GM23338 (cell line): ENCODE measurements at regions not wholly inside any gene's neighbourhood (a gene's known extent, or its start where the extent isn't known, plus 50 kb on each side); places are given as distances from the start of the nearest gene placed in this dataset.

Source experiments
- EZH2 ChIP-seq: fragments of 200-600 bp; sonication (generic); IDR thresholded peaks from one replicate; pipeline ENCODE4 v1.8.0; 2017; ENCODE audit warnings: antibody characterized with exemption, mild to moderate bottlenecking, low read depth; ENCODE audit not compliant: unreplicated experiment
- POLR2AphosphoS5 ChIP-seq: IDR thresholded peaks from 2 replicates; pipeline ENCODE4 v1.6.1; 2016; ENCODE audit warnings: antibody characterized with exemption, low read depth
- ZNF462 ChIP-seq: fragments of 250-450 bp; sonication (Bioruptor Pico); IDR thresholded peaks from 2 replicates; pipeline ENCODE4 v1.5.0; 2020; ENCODE audit warnings: mild to moderate bottlenecking, moderate library complexity
- TF ChIP-seq, protein P1 (sequence below), 2 experiments: fragments of 200-600 bp in 1 of 2; sonication (generic) in 1 of 2; conservative IDR thresholded peaks; 2 replicates each; pipeline versions ENCODE4 v1.5.1 to v1.6.1; 2016 to 2017; ENCODE audit warnings: antibody characterized with exemption in 2 of 2, low read depth in 2 of 2, mild to moderate bottlenecking in 2 of 2, moderate library complexity in 1 of 2

- TF ChIP-seq POLR2AphosphoS5 (no peak), EZH2 (no peak), ZNF462 (no peak)
- TF ChIP-seq, protein P1, sequence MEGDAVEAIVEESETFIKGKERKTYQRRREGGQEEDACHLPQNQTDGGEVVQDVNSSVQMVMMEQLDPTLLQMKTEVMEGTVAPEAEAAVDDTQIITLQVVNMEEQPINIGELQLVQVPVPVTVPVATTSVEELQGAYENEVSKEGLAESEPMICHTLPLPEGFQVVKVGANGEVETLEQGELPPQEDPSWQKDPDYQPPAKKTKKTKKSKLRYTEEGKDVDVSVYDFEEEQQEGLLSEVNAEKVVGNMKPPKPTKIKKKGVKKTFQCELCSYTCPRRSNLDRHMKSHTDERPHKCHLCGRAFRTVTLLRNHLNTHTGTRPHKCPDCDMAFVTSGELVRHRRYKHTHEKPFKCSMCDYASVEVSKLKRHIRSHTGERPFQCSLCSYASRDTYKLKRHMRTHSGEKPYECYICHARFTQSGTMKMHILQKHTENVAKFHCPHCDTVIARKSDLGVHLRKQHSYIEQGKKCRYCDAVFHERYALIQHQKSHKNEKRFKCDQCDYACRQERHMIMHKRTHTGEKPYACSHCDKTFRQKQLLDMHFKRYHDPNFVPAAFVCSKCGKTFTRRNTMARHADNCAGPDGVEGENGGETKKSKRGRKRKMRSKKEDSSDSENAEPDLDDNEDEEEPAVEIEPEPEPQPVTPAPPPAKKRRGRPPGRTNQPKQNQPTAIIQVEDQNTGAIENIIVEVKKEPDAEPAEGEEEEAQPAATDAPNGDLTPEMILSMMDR (conservative IDR thresholded peaks at IDR 0.05; ENCODE audit: low read depth in 2 of 2) = no peak
These were observed 177.9 kb upstream of the MAP3K1 start for GRCh38 chr5:56637321-56637920.
